ENCODE measurements at regions not wholly inside any gene's neighbourhood (a gene's known extent, or its start where the extent isn't known, plus 50 kb on each side); places are given as distances from the start of the nearest gene placed in this dataset.
"Not testable (repeated sequence)": the region's sequence is repeated elsewhere in the genome, so short reads cannot be mapped to it uniquely, and the experiment has no call there.

- DNase-seq: no peak
Measured at GRCh38 chr17:63082273-63082861, 116.3 kb downstream of the TANC2 start.

- DNase-seq: no peak
Measured at GRCh38 chr17:63082952-63083351, 116.9 kb downstream of the TANC2 start.

GRCh38 chr17:63086483-63087185 lies 120.6 kb downstream of the TANC2 start:
- no peak for DNase-seq

GRCh38 chr17:63090358-63091114 lies 124.5 kb downstream of the TANC2 start:
- not testable (repeated sequence) for DNase-seq

GRCh38 chr17:63091909-63092308 lies 125.9 kb downstream of the TANC2 start:
- not testable (repeated sequence) for DNase-seq

- DNase-seq: no peak
Measured at GRCh38 chr17:63094631-63095030, 128.6 kb downstream of the TANC2 start.

GRCh38 chr17:63095459-63095858 lies 129.4 kb downstream of the TANC2 start:
- DNase-seq: no peak

- no peak for DNase-seq
Measured at GRCh38 chr17:63095879-63096278, 129.8 kb downstream of the TANC2 start.

GRCh38 chr17:63096426-63096825 lies 130.4 kb downstream of the TANC2 start:
- DNase-seq: no peak

GRCh38 chr17:63099425-63099824 lies 133.4 kb downstream of the TANC2 start:
- DNase-seq: no peak

GRCh38 chr17:63102034-63102433 lies 136.0 kb downstream of the TANC2 start:
- DNase-seq: no peak

- no peak for DNase-seq
Measured at GRCh38 chr17:63106050-63106449, 140.0 kb downstream of the TANC2 start.

GRCh38 chr17:63109661-63110060 lies 143.6 kb downstream of the TANC2 start:
- DNase-seq: peak; percentile 88

GRCh38 chr17:63113167-63113566 lies 147.1 kb downstream of the TANC2 start:
- DNase-seq: no peak

GRCh38 chr17:63116228-63116627 lies 150.2 kb downstream of the TANC2 start:
- no peak for DNase-seq

GRCh38 chr17:63116967-63117830 lies 151.2 kb downstream of the TANC2 start:
- DNase-seq: no peak

GRCh38 chr17:63120406-63120805 lies 154.4 kb downstream of the TANC2 start:
- DNase-seq: no peak

GRCh38 chr17:63124536-63124935 lies 158.5 kb downstream of the TANC2 start:
- DNase-seq: no peak

- DNase-seq: no peak
Measured at GRCh38 chr17:63124958-63125357, 158.9 kb downstream of the TANC2 start.

GRCh38 chr17:63125987-63126386 lies 160.0 kb downstream of the TANC2 start:
- no peak for DNase-seq

- DNase-seq: no peak
Measured at GRCh38 chr17:63126607-63127006, 160.6 kb downstream of the TANC2 start.

GRCh38 chr17:63132459-63132911 lies 166.4 kb downstream of the TANC2 start:
- no peak for DNase-seq

GRCh38 chr17:63133491-63133890 lies 167.5 kb downstream of the TANC2 start:
- no peak for DNase-seq

Measured in NCI-H526 treated with DMSO at 0.1 percent for 48 hours (cell line).